ENCODE measurements at regions not wholly inside any gene's neighbourhood (a gene's known extent, or its start where the extent isn't known, plus 50 kb on each side); places are given as distances from the start of the nearest gene placed in this dataset.

- no peak for DNase-seq
- Histone ChIP-seq H3K27me3 (ENCODE audit: insufficient read depth, low read depth, severe bottlenecking) (peaks cover 69% of the 10 kb centered on the region), H3K4me3 (ENCODE audit: low read depth, low read length) (no peak overlapping the region), H3K9me3 (ENCODE audit: severe bottlenecking) (no peaks in the 10 kb centered on the region), H3K27ac (no peak overlapping the region), H3K36me3 (no peaks in the 10 kb centered on the region)
- TF ChIP-seq, protein P1, sequence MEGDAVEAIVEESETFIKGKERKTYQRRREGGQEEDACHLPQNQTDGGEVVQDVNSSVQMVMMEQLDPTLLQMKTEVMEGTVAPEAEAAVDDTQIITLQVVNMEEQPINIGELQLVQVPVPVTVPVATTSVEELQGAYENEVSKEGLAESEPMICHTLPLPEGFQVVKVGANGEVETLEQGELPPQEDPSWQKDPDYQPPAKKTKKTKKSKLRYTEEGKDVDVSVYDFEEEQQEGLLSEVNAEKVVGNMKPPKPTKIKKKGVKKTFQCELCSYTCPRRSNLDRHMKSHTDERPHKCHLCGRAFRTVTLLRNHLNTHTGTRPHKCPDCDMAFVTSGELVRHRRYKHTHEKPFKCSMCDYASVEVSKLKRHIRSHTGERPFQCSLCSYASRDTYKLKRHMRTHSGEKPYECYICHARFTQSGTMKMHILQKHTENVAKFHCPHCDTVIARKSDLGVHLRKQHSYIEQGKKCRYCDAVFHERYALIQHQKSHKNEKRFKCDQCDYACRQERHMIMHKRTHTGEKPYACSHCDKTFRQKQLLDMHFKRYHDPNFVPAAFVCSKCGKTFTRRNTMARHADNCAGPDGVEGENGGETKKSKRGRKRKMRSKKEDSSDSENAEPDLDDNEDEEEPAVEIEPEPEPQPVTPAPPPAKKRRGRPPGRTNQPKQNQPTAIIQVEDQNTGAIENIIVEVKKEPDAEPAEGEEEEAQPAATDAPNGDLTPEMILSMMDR (IDR thresholded peaks at IDR 0.05; ENCODE audit: low read depth, low read length): no peak
Measured at GRCh38 chr4:52290466-52290865, 239.4 kb downstream of the SPATA18 start.

DNA sequence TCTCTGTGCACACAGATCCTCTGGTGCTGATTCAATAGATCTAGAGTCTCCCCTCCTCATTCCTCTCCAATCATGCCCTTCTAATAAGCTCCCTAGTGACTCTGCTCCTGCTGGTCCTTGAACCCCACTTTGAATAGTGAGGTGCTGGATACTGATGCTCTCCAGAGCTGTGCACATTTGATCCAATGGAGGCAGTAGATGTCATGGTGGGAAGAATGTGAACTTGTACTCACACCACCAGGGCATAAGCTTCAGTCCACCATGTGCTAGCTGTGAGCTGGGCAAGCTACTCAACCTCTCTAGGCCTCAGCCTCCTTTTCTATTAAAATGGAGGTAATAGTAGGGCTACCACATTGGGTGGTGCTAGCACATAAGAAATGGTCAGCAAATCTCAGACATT is 241.1 kb downstream of the SPATA18 start:
- Histone ChIP-seq H3K27me3 (ENCODE audit: insufficient read depth, low read depth, severe bottlenecking) (peaks cover 70% of the 10 kb centered on the region), H3K27ac (no peak overlapping the region), H3K4me3 (ENCODE audit: low read depth, low read length) (no peak overlapping the region), H3K9me3 (ENCODE audit: severe bottlenecking) (no peaks in the 10 kb centered on the region), H3K36me3 (no peaks in the 10 kb centered on the region)
- TF ChIP-seq, protein P1 (IDR thresholded peaks at IDR 0.05; ENCODE audit: low read depth, low read length): no peak
- DNase-seq: no peak

- no peak overlapping the region for H3K4me3 ChIP-seq (ENCODE audit: low read depth, low read length)
- no peaks in the 10 kb centered on the region for H3K9me3 ChIP-seq (ENCODE audit: severe bottlenecking)
- no peaks in the 10 kb centered on the region for H3K36me3 ChIP-seq
- TF ChIP-seq, protein P1 (IDR thresholded peaks at IDR 0.05; ENCODE audit: low read depth, low read length): no peak
- H3K27me3 ChIP-seq (ENCODE audit: insufficient read depth, low read depth, severe bottlenecking): peaks cover 55% of the 10 kb centered on the region
- no peak for DNase-seq
- H3K27ac ChIP-seq: no peak overlapping the region
Measured at GRCh38 chr4:52296341-52296740, 245.2 kb downstream of the SPATA18 start.

DNA sequence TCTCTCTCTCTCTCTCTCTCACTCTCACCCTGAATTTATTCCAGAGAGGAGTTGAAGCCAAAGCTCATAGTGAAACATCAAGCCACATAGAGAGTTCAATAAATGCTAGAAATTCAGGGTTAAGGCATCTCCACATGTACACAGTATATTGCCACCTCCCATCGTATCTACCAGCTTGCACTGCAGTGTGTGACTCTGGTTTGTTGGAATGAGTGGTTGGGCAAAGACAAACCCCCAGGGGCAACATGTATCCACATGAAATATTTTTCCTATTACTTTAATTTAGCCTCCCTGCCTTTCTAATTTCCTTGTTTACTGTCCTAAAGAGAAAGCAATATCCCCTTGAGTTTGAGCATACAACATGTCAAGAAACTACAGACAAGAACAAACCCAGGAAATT is 247.3 kb downstream of the SPATA18 start:
- no peak for DNase-seq

DNA sequence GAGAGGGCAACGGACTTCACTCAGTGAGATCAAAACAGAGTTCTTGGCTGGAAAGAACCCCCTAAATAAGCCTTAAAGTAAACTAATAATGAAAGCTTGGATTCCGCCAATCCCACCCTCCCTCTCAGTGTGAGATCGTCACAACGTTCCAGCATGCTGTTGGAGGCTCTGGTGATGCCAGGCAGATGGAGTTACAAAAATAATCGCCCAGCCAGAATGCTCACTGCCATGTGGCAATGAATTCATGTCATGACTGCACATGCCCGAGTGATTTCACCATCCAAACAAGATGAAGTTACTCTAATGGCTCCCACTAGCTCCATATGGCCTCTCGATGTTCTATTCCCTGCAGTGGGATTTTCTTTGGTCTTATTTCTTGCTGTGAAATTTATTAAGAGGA is 248.0 kb downstream of the SPATA18 start:
- TF ChIP-seq, protein P1 (IDR thresholded peaks at IDR 0.05; ENCODE audit: low read depth, low read length): no peak
- Histone ChIP-seq H3K27ac (no peak overlapping the region), H3K9me3 (ENCODE audit: severe bottlenecking) (no peaks in the 10 kb centered on the region), H3K27me3 (ENCODE audit: insufficient read depth, low read depth, severe bottlenecking) (peaks cover 37% of the 10 kb centered on the region), H3K4me3 (ENCODE audit: low read depth, low read length) (no peak overlapping the region), H3K36me3 (no peaks in the 10 kb centered on the region)
- DNase-seq: no peak

More for the DNA sequence above, 247.3 kb downstream of the SPATA18 start:
- H3K27ac ChIP-seq: no peak overlapping the region
- H3K36me3 ChIP-seq: no peaks in the 10 kb centered on the region
- TF ChIP-seq, protein P1 (IDR thresholded peaks at IDR 0.05; ENCODE audit: low read depth, low read length): no peak
- H3K4me3 ChIP-seq (ENCODE audit: low read depth, low read length): no peak overlapping the region
- peaks cover 39% of the 10 kb centered on the region for H3K27me3 ChIP-seq (ENCODE audit: insufficient read depth, low read depth, severe bottlenecking)
- H3K9me3 ChIP-seq (ENCODE audit: severe bottlenecking): no peaks in the 10 kb centered on the region

DNA sequence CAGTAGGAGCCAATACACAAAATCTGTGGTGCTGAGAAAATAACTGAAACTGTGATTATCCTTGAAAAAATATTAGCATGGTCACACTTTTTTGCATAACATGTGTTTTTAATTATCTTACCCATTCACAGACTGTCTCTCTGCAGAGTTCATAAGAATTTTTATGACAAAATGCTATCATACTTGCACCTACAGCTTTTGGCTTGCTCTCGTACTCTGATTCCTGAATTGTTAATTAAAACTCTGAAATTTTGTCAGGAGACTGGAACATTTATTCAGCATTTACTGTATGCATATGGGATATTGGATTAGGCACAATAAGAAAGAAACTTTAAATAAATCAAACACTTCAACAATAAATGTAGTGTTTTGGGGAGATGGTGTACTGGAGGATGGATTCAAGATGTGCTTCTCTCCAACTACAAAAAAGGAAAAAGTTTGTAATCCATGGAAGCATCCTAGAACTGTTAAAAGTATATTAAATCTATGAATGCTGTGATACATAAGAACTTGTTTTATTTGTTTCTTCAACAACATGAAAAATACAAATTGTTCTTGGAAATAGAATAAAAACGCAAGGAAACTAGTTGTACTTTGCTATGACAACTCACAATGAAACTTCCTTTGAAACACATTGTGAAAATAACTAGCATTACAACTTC is 260.5 kb downstream of the SPATA18 start:
- no peaks in the 10 kb centered on the region for H3K9me3 ChIP-seq (ENCODE audit: severe bottlenecking)
- no peaks in the 10 kb centered on the region for H3K36me3 ChIP-seq
- DNase-seq: no peak
- H3K4me3 ChIP-seq (ENCODE audit: low read depth, low read length): no peak overlapping the region
- TF ChIP-seq, protein P1 (IDR thresholded peaks at IDR 0.05; ENCODE audit: low read depth, low read length): no peak
- H3K27ac ChIP-seq: no peak overlapping the region
- H3K27me3 ChIP-seq (ENCODE audit: insufficient read depth, low read depth, severe bottlenecking): peaks cover 21% of the 10 kb centered on the region
